ENCODE measurements at regions not wholly inside any gene's neighbourhood (a gene's known extent, or its start where the extent isn't known, plus 50 kb on each side); places are given as distances from the start of the nearest gene placed in this dataset.

- Histone ChIP-seq H3K27me3 (ENCODE audit: insufficient read depth, low read length) (no peaks in the 10 kb centered on the region), H3K36me3 (ENCODE audit: control insufficient read depth in 1 of 2, insufficient read depth in 2 of 2, low read length in 2 of 2) (no peaks in the 10 kb centered on the region), H3K27ac (ENCODE audit: low read depth, low read length) (no peak overlapping the region), H3K79me2 (ENCODE audit: insufficient read depth, low read length) (no peaks in the 10 kb centered on the region), H3K4me2 (ENCODE audit: low read length) (no peak overlapping the region), H4K20me1 (ENCODE audit: insufficient read depth) (no peaks in the 10 kb centered on the region), H3K9me2 (ENCODE audit: insufficient read depth) (no peaks in the 10 kb centered on the region), H3K9ac (ENCODE audit: low read length) (no peak overlapping the region), H2AFZ (ENCODE audit: low read depth, low read length, poor library complexity, severe bottlenecking) (no peak overlapping the region), H3K4me3 (replicated peaks in 1 of 2; ENCODE audit: low read depth in 1 of 2, low read length in 2 of 2) (no peak overlapping the region), H3K4me1 (ENCODE audit: control insufficient read depth in 1 of 2, insufficient read depth in 2 of 2, low read length in 2 of 2) (peaks cover 0 to 3% of the 10 kb centered on the region in 2 experiments; a peak in 1 of 4 replicates), H3K9me3 (ENCODE audit: control insufficient read depth in 1 of 2, insufficient read depth in 1 of 2, low read depth in 1 of 2, low read length in 2 of 2) (no peaks in the 10 kb centered on the region)
- no peak for TF ChIP-seq ZNF274 (IDR thresholded peaks at IDR 0.05; ENCODE audit: low read depth, low read length)
- TF ChIP-seq EGR1 (IDR thresholded peaks at IDR 0.05; ENCODE audit: low read depth), result no peak
- no peak for TF ChIP-seq JUND (IDR thresholded peaks at IDR 0.05)
- TF ChIP-seq CEBPB (IDR thresholded peaks at IDR 0.05; ENCODE audit: low read depth), result no peak
- TF ChIP-seq POLR2A (IDR thresholded peaks at IDR 0.05; ENCODE audit: borderline replicate concordance, extremely low read depth, insufficient read depth, insufficient read length), result no peak
- TF ChIP-seq CBX3 (IDR thresholded peaks at IDR 0.05; ENCODE audit: low read depth), result no peak
- no peak for TF ChIP-seq YY1 (IDR thresholded peaks at IDR 0.05; ENCODE audit: extremely low read depth, insufficient replicate concordance, low read depth, low read length)
- no peak for TF ChIP-seq RAD21 (IDR thresholded peaks at IDR 0.05; ENCODE audit: low read depth)
- TF ChIP-seq SRF (IDR thresholded peaks at IDR 0.05; ENCODE audit: low read depth), result no peak
- TF ChIP-seq ATF3 (IDR thresholded peaks at IDR 0.05), result no peak
- no peak for TF ChIP-seq FOSL1 (IDR thresholded peaks at IDR 0.05; ENCODE audit: low read depth)
- TF ChIP-seq EZH2phosphoT487 (IDR thresholded peaks at IDR 0.05; ENCODE audit: borderline replicate concordance), result no peak
- TF ChIP-seq ZFX (IDR thresholded peaks at IDR 0.05), result no peak
- TF ChIP-seq SP1 (IDR thresholded peaks at IDR 0.05; ENCODE audit: low read depth), result no peak
- TF ChIP-seq TCF7L2 (IDR thresholded peaks at IDR 0.05; ENCODE audit: borderline replicate concordance, extremely low read depth, insufficient read depth, insufficient read length), result no peak
- TF ChIP-seq SIN3A (IDR thresholded peaks at IDR 0.05; ENCODE audit: low read depth), result no peak
- no peak for TF ChIP-seq EZH2 (IDR thresholded peaks at IDR 0.05)
- no peak for TF ChIP-seq ZBTB33 (IDR thresholded peaks at IDR 0.05; ENCODE audit: extremely low read depth, insufficient replicate concordance, low read length)
- TF ChIP-seq, protein P1, sequence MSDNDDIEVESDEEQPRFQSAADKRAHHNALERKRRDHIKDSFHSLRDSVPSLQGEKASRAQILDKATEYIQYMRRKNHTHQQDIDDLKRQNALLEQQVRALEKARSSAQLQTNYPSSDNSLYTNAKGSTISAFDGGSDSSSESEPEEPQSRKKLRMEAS (IDR thresholded peaks at IDR 0.05), result no peak
- intact Hi-C loops (cut with micrococcal nuclease), result no loop called here
- ChIA-PET POLR2A (no interaction called here), RAD21 (ENCODE audit: low non-redundant PET in 1 of 2, low total read pairs in 2 of 2, uncharacterized antibody in 2 of 2, unreplicated experiment in 2 of 2) (no interaction called here), CTCF (no interaction called here)
- DNase-seq (ENCODE audit: low read depth, low spot score), result no peak
- no TSS peak for BruUV-seq (replicated peaks)
- ATAC-seq, result no peak
Measured at GRCh38 chr6:77017537-77017936, 445.8 kb downstream of the HTR1B start.
